D341Med (cell line): ENCODE measurements at regions not wholly inside any gene's neighbourhood (a gene's known extent, or its start where the extent isn't known, plus 50 kb on each side); places are given as distances from the start of the nearest gene placed in this dataset.

Source experiments
- DNase-seq: peaks from one replicate; pipeline ENCODE4 v3.0.0; 2012; ENCODE audit warnings: low spot score

DNA sequence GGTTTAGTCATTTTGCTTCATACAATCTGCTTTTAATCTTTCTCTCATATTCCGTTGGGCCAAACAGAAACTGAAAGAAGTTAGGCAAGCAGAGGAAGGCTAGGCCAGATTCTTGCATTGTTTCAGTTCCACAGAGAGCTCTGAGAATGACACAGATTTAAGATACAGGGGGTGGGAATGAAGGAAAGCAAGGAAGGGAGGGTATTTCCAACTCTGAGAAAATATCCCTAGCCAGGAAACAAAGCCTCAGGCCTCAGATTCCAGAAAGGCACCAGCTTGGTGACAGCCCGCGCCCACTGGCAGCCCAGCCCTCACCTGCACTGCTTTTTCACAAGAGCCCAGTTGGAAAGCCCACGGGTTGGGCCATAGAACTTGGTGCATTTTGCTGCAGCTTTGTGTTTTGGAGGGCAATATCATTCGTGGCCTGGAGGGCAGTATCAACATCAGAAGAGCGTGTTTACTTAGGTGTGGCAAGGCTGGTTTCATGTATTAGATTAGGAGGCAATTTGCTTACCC is 63.5 kb downstream of the ENC1 start:
- DNase-seq: no peak

- DNase-seq: no peak
These were observed 64.6 kb downstream of the ENC1 start for GRCh38 chr5:74575741-74576538.

DNA sequence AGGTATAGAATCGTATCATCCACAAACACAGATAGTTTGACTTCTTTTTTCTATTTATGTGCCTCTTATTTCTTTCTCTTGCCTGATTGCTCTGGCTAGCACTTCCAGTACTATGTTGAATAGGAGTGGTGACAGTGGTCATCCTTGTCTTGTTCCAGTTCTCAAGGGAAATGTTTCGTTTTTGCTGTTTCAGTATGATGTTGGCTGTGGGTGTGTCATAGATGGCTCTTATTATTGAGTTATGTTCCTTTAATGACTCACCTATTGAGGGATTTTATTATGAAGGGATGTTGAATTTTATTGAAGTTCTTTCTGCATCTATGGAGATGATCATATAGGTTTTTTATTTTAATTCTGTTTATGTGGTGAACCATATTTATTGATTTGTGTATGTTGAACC is 70.3 kb downstream of the ENC1 start:
- DNase-seq: no peak

- DNase-seq: no peak
These were observed 73.0 kb downstream of the ENC1 start for GRCh38 chr5:74567411-74567995.

- no peak for DNase-seq
These were observed 78.4 kb downstream of the ENC1 start for GRCh38 chr5:74562122-74562521.

GRCh38 chr5:74560245-74560644 is 80.3 kb downstream of the ENC1 start:
- DNase-seq: no peak

GRCh38 chr5:74556631-74557595 is 83.6 kb downstream of the ENC1 start:
- DNase-seq: no peak

DNA sequence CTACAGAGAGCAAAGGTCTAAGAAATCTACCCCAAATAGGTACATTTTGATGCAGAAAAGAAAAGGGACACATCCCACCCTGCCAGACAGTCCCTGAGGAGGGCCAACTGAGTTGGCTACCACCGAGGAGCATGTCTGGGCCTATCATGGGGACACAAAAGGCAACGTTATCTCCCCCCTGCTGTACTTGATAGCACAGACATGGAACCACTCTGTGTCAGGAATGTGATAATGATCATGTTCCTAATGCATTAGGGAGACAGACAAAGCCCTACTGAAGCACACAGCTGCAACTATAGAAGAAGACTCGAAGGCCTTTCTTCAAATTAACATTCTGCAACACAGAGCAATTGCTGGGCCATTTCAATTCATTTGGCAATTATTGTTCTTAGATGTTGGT is 84.5 kb downstream of the ENC1 start:
- DNase-seq: no peak

- DNase-seq: no peak
These were observed 88.4 kb downstream of the ENC1 start for GRCh38 chr5:74552101-74552500.

- no peak for DNase-seq
These were observed 89.6 kb downstream of the ENC1 start for GRCh38 chr5:74550927-74551326.

GRCh38 chr5:74549384-74549783 is 91.1 kb downstream of the ENC1 start:
- no peak for DNase-seq

DNA sequence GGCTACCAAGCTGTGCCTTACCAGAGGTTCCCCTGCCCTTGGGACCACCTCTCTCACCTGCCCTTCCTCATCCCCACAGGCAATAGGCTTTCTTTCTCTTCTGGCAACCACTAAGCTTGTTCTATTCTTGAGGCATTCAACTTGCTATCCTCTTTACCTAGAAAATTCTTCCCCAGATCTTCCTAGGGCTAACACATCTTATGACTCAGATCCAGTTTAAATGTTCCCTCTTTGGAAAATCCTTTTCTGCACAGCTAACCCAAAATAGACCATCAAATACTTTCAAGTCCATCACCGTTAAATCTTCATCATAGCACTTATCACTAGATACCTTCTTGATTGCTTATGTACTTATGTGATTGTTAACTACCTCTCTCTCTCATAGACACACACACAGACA is 93.7 kb downstream of the ENC1 start:
- no peak for DNase-seq

- DNase-seq: no peak
These were observed 95.7 kb downstream of the ENC1 start for GRCh38 chr5:74544811-74545210.

DNA sequence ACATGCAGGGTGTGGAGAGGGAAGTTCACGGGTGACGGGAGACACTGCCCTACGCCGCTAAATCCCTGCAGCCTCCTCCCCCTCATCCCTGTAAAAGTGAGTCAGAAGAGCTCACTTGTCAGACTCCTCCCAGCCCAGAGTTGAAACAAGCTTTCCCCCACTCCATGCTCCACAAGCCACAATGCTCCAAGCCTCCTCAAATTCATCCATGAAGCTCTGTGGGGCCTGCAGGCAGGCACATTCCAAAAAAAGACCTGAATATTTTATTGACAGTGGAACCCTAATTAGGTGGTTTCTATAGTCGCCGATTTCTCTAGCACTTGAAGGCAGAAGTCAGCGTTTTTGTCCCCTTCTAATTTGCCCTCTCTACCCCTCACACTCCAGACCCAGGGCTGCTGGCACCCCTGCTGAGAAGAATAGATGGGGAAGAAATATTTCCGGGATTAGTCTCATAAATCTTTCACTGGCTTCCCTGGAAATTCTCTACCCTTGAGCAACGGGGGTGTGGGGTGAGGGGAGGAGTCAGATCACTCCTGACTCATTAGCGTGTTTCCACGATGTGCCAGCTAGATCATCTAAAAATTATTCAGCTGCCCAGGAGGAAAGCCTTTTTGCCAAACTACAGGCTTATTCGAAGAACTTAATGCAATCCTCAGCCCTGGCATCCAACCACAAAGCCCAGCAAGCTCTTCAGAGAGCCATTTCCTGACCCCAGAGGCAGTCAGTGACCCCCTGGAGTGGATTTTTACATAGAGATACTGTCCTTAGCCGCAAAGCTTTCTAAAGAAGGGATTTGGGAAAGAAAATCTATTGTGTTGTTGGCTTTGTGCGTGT is 97.1 kb downstream of the ENC1 start:
- no peak for DNase-seq

- no peak for DNase-seq
These were observed 98.0 kb downstream of the ENC1 start for GRCh38 chr5:74542482-74542881.

DNA sequence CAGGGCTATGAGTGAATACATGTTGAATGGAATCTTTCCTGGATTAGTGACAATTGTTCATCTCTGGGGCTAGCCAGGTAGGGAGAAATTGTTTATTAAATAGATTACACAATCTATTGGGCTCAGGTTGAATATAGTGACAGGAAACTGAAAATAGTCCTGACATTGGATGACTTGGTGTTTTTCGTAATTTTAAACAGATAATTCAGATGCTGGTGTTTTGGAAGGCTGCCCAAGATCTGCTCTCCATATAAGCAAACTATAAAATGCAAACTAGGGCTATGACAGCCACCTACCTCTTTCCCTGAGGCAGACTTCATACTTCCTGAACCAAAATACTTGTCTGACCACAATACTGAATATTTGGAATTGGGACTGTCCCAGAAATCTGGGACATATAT is 99.1 kb downstream of the ENC1 start:
- no peak for DNase-seq

- no peak for DNase-seq
These were observed 99.9 kb downstream of the ENC1 start for GRCh38 chr5:74540622-74541021.

GRCh38 chr5:74539986-74540385 is 100.5 kb downstream of the ENC1 start:
- DNase-seq: no peak

DNA sequence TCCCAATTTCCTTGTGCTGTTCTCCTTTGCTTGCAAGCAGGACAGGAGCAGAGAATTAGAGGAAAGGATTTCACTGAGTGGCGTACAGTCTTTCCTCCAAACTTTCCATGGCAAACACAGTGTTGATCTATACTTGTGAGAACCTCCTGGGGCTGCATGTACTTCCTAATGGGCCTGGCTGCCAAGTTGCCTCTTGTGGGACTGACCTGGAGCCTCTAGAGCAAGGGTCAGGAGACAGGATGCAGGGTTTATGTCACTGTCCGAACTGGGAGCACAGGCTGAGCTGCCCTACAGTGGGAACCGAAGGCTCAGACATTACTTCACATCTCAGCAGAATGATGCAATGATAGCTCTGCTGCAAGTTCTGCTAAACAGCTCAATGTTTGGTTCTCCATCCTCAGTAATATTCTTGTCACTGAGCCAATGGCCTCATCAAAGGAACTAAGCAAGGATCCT is 102.3 kb downstream of the ENC1 start:
- no peak for DNase-seq

- DNase-seq: no peak
These were observed 103.9 kb downstream of the ENC1 start for GRCh38 chr5:74536658-74537057.

DNA sequence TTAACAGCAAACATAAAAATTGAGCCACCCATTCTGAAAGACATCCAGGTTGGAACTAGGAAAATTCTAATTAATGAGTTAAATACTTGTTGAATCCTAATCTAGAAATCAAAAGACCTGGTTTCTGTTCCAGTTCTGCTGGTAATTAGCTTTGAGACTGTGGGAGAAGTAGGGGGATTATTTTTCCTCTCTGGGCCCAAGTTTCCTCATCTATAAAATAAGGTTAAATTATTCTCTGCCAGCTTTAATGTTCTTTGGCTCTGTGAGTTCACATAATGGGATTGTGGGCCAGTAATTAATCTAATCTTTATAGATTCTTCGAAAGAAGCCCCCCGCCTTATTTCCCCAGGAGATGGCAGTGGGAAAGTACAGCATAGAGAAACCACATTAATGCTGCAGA is 104.6 kb downstream of the ENC1 start:
- DNase-seq: no peak
